Activated T-helper 2 cell treated with anti-CD3 and anti-CD28 coated beads, Interferon-gamma antibody, Interleukin-2, Interleukin-4, amounts not matched to agents 10 μg/mL and 5 μg/mL and 100 μg/mL, durations not matched to agents 14 hours and 24 hours and 36 hours (primary cell): ENCODE measurements at regions not wholly inside any gene's neighbourhood (a gene's known extent, or its start where the extent isn't known, plus 50 kb on each side); places are given as distances from the start of the nearest gene placed in this dataset.

Source experiments
- DNase-seq: peaks from one replicate; pipeline ENCODE4 v3.0.0; 2021; ENCODE audit warnings: low spot score
- H3K27ac Mint-ChIP-seq: one replicate; pipeline ENCODE4 v1.8.0; 2021; ENCODE audit warnings: mixed read lengths
- H3K27me3 Mint-ChIP-seq: one replicate; pipeline ENCODE4 v1.8.0; 2021; ENCODE audit warnings: low read depth, mixed read lengths
- H3K36me3 Mint-ChIP-seq: one replicate; pipeline ENCODE4 v1.8.0; 2021; ENCODE audit warnings: low read depth, mixed read lengths
- H3K4me1 Mint-ChIP-seq: one replicate; pipeline ENCODE4 v1.8.0; 2021; ENCODE audit warnings: low read depth, mixed read lengths
- H3K4me3 Mint-ChIP-seq: one replicate; pipeline ENCODE4 v1.8.0; 2021; ENCODE audit warnings: low read depth, mild to moderate bottlenecking, moderate library complexity, mixed read lengths
- H3K9me3 Mint-ChIP-seq: one replicate; pipeline ENCODE4 v1.8.0; 2021; ENCODE audit warnings: mixed read lengths
- intact Hi-C: fragments of 100-400 bp; cut with micrococcal nuclease; formaldehyde crosslinking; loops from one replicate; pipeline ENCODE4 v1.15.1; 2023

DNA sequence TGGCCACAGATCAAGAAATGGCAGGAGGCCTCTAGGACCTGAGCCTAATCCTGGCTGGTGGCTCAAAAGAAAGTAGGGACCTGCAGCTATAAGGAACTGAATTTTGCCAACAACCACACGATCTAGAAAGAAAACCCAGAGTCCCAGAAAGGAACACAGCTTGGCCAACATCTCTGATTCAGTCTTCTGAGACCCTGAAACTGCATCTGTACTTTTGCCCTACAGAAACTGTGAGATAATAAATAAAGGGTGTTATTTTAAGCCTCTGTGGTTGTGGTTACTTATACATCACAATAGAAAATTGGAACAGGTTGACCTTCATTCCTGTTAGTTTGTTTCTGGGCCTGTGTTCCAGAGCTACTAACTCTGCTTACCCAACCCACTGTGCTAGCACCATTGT lies 356.8 kb upstream of the ST6GAL2 start:
- DNase-seq, result no peak
- Mint-ChIP-seq H3K4me1 (no peaks in the 10 kb centered on the region), H3K27me3 (no peaks in the 10 kb centered on the region), H3K4me3 (no peak overlapping the region), H3K27ac (no peak overlapping the region), H3K36me3 (no peaks in the 10 kb centered on the region), H3K9me3 (no peaks in the 10 kb centered on the region)
- intact Hi-C loops, result no loop called here

DNA sequence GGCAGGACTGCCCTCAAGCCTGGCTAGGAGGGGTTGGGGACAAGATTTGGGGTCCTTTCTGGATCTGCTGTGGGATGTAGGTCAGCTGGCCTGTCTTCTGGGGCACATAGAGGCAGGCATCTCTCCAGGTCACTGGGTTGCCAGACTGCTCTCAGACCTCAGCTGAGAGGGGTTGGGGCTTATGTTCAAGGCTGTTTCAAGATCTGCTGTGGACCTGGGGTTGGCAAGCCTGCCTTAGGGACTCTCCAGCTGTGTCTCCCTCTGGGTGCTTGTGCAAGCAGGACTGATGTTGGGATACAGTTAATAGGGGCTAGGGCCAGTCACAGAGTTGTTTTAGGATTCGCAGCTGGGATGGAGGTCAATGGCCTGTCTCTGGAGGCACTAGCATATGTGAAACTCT lies 363.0 kb upstream of the ST6GAL2 start:
- Mint-ChIP-seq H3K27ac (no peak overlapping the region), H3K4me3 (no peak overlapping the region), H3K36me3 (no peaks in the 10 kb centered on the region), H3K27me3 (no peaks in the 10 kb centered on the region), H3K4me1 (no peaks in the 10 kb centered on the region), H3K9me3 (no peaks in the 10 kb centered on the region)
- DNase-seq, result no peak
- intact Hi-C loops, result no loop called here

DNA sequence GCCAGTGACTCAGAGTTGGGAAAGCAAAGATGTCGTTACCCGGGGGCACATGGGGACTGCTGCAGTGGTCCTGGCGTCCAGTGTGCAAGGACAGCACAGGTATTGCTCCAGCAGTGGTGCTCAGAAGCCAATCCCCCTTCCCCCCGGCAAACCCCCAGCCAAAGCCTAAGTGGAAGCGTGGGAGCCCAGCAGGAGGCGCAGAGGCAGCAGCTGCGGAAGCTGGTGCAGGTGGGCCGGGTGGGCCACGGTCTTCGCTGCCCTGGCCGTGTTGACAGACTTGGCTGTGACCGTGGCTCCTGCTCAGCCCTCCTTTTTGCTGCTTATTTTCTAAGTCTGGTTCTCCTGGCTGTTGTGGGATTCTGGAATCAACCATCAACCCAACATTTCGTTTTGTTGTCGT lies 369.8 kb upstream of the ST6GAL2 start:
- Mint-ChIP-seq H3K27ac (no peak overlapping the region), H3K9me3 (peaks cover 7% of the 10 kb centered on the region), H3K4me3 (no peak overlapping the region), H3K27me3 (no peaks in the 10 kb centered on the region), H3K36me3 (no peaks in the 10 kb centered on the region), H3K4me1 (no peaks in the 10 kb centered on the region)
- DNase-seq, result no peak
- intact Hi-C loops, result no loop called here

DNA sequence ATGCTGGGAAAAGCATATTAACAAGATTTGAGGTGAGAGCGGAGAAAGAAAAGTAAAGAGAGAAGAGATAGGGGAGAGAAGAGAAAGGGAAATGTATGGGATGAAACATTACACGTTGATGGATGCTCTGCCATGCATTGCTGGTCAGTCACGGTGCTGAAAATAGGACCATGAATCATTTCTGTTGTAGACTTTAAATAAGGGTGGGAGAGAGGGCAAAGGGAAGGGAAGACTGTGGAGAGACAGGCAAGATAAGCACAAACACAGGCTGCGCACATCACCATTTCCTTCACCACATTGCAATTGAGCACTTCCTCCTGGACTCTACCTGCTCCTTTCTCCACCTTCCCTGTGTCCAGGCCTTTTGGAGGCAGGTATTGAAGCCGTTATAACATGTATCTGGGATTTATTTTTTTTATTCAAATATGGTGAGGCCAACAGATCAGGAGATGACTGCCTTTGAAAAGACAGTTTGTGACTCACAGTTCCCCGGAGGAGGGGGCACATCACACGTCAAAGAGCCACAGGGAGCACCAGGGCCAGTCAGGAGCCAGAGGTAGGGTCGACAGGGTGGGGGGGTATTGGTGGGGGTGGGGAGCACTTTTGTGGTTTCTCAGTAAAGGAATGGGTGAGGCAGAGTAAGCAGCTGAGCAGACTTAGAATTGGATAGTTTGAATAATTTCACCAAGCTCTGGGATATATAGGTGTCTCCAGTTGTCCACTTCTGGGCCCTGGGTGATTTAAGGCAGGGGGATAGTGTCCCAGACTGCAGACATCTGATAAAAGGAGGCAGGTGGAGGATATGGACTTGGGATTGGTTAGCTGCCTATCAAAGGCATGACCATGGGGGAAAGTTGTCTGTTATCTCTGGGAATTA lies 372.8 kb upstream of the ST6GAL2 start:
- Mint-ChIP-seq H3K36me3 (no peaks in the 10 kb centered on the region), H3K4me1 (no peaks in the 10 kb centered on the region), H3K4me3 (no peak overlapping the region), H3K27me3 (no peaks in the 10 kb centered on the region), H3K9me3 (peaks cover 7% of the 10 kb centered on the region), H3K27ac (no peak overlapping the region)
- intact Hi-C loops, result no loop called here
- no peak for DNase-seq

DNA sequence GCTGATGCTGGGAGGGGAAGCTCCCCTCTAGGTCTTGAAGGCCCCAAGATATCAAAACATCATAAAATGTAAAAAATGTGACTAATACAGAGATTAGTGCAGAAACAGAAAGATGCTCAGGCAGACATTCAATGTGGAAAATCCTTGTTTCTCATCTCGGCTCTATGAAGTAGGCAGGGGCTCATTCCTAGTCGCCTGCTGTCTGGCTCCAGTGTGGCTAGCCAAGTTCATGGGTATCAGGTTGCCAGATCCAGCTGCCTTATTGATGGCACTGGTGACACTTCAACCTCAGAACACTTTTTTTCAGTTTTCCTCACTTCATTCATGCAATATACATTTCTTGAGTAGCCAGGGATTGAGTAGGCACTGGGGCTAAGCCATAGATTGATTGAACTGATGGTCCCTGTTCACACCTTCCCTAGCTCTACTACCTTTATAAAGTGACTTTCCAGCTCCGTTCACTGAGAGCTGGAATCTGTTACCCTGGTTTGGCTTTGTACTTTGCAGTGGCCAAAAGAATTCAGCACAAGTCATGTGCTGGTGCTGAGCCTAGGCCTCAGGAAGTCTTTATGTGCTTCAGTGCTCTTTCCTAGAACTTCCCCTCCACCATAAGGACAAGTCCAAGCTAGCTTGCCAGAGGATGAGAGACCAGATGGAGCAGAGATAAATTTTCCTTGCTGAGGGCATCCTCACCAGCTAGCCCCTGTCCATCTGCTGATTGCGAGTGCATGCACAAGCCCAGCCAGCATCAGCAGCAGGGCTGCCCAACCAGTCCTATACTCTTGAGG lies 373.6 kb upstream of the ST6GAL2 start:
- no peaks in the 10 kb centered on the region for H3K4me1 Mint-ChIP-seq
- H3K9me3 Mint-ChIP-seq, result peaks cover 7% of the 10 kb centered on the region
- no peaks in the 10 kb centered on the region for H3K36me3 Mint-ChIP-seq
- H3K4me3 Mint-ChIP-seq, result no peak overlapping the region
- intact Hi-C loops, result no loop called here
- no peaks in the 10 kb centered on the region for H3K27me3 Mint-ChIP-seq
- DNase-seq, result no peak
- no peak overlapping the region for H3K27ac Mint-ChIP-seq

DNA sequence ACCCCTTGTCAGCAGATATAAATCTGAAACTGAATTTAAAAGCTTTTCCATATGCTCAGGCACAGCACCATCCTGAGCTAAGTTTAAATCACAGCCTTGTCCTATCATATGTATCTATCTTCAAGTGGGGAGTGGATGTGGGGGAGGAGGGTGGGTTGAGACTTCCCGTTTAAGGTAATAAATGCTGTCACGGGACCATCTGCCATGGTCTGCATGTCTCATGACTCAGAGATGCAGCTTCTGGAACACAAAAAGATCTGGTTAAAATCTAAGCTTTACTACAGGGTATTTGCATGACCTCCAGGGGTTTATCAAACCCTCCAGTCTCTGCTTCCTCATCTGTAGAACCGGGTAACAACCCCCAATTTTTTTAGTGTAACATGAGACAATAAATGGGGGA lies 377.7 kb upstream of the ST6GAL2 start:
- intact Hi-C loops, result no loop called here
- DNase-seq, result no peak
- Mint-ChIP-seq H3K36me3 (no peaks in the 10 kb centered on the region), H3K9me3 (no peaks in the 10 kb centered on the region), H3K27me3 (no peaks in the 10 kb centered on the region), H3K27ac (no peak overlapping the region), H3K4me3 (no peak overlapping the region), H3K4me1 (no peaks in the 10 kb centered on the region)

DNA sequence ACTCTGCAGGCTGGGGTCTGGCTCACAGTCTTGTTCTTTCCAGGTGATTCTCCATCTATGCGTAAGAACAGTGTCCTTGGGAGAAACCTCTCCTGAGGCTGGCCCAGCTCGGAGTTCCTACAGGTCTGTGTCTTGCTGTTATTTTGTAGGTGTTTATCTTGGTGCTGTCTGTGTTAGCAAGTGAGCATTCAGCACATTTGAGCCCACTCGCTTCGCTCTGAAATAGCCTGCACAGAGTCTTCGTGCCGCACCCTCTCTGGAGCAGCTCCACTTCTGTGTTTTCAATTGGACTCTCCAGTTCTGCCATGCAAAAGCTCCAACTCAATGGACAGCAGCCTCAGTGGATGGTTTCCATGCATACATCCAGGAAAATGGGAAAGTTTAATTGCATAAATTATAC lies 378.2 kb upstream of the ST6GAL2 start:
- no peaks in the 10 kb centered on the region for H3K27me3 Mint-ChIP-seq
- no peaks in the 10 kb centered on the region for H3K9me3 Mint-ChIP-seq
- no peak overlapping the region for H3K27ac Mint-ChIP-seq
- H3K4me3 Mint-ChIP-seq, result no peak overlapping the region
- no peak for DNase-seq
- H3K36me3 Mint-ChIP-seq, result no peaks in the 10 kb centered on the region
- intact Hi-C loops, result no loop called here
- H3K4me1 Mint-ChIP-seq, result no peaks in the 10 kb centered on the region

DNA sequence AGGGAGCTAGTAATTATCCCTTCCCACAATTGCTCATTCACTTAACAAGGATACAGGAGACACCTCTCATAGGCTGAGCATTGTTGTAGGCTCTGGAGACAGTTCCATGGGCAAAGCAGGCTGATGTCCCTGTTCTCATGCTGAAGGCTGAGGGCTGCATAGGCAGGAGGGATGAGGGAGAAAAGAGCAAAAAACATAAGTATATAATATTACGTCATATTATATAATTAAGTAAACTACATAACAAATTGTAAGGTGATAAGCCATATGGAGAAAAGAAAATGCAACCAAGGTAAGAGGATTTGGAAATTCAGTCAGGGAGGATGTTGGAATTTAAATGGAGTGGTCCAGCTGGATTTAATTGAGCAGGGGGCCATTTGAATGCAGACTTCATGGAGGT lies 380.6 kb upstream of the ST6GAL2 start:
- DNase-seq, result no peak
- Mint-ChIP-seq H3K27ac (no peak overlapping the region), H3K27me3 (no peaks in the 10 kb centered on the region), H3K36me3 (no peaks in the 10 kb centered on the region), H3K4me1 (no peaks in the 10 kb centered on the region), H3K4me3 (no peak overlapping the region), H3K9me3 (no peaks in the 10 kb centered on the region)
- intact Hi-C loops, result no loop called here

DNA sequence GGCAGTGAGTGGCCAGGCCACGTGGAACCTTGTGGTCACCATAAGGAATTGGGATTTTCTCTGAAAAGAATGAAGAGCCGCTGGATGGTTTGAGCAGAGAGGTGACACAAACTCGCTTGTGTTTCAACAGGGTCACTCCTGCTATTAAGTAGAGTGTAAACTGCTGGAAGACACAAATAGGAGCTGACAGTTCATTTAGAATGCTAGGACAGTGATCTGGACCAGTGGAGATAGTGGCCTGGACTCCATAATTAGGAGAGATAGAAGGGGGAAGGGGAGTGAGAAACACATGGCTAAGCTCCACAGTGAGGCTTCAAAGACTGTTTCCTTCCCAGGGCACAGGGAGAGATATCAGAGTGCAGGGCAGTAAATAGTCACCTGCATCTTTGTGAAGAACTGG lies 381.1 kb upstream of the ST6GAL2 start:
- H3K4me1 Mint-ChIP-seq, result no peaks in the 10 kb centered on the region
- no peaks in the 10 kb centered on the region for H3K36me3 Mint-ChIP-seq
- H3K27ac Mint-ChIP-seq, result no peak overlapping the region
- H3K4me3 Mint-ChIP-seq, result no peak overlapping the region
- no peaks in the 10 kb centered on the region for H3K9me3 Mint-ChIP-seq
- DNase-seq, result no peak
- intact Hi-C loops, result no loop called here
- no peaks in the 10 kb centered on the region for H3K27me3 Mint-ChIP-seq

DNA sequence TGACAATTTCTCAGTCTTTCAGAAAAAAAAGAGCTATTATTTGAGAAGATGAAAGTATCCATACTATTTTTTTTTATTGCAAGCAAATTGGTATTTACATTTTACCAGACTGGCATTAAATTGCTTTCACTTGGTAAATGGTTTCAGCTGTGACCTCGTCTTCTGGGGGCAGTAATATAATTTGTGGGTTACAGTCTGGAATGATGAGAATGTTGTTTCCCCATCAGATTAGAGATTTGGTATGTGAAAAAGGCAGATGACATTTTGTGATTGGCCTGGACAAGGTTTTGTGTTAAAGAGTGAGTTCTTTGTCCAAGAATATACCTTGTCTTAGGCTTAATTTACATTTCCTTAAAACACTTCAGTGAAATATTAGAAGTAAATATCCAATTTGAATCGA lies 390.1 kb upstream of the ST6GAL2 start:
- Mint-ChIP-seq H3K27ac (no peak overlapping the region), H3K36me3 (no peaks in the 10 kb centered on the region), H3K4me1 (no peaks in the 10 kb centered on the region), H3K27me3 (no peaks in the 10 kb centered on the region), H3K9me3 (no peaks in the 10 kb centered on the region), H3K4me3 (no peak overlapping the region)
- DNase-seq, result no peak
- intact Hi-C loops, result no loop called here

DNA sequence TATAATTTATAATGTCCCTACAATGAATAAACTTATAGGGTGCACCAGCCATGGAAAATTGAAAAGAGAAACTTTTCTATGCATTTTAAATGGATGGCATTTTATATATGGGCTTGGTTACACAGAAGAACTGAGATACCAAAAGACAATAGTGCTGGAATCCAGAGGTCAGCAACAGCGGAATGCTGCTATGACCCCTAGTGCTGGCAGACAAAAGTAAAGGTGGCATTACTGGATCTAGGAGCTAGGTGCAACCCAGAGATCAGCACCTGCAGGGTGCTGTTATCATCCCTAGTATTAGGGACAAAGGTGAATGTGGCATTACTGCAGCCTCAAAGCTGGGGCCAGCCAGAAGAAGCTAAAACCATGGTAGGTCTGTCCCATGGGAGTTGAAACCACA lies 392.7 kb upstream of the ST6GAL2 start:
- Mint-ChIP-seq H3K9me3 (no peaks in the 10 kb centered on the region), H3K36me3 (no peaks in the 10 kb centered on the region), H3K4me3 (no peak overlapping the region), H3K27ac (no peak overlapping the region), H3K27me3 (no peaks in the 10 kb centered on the region), H3K4me1 (no peaks in the 10 kb centered on the region)
- intact Hi-C loops, result no loop called here
- DNase-seq, result no peak

DNA sequence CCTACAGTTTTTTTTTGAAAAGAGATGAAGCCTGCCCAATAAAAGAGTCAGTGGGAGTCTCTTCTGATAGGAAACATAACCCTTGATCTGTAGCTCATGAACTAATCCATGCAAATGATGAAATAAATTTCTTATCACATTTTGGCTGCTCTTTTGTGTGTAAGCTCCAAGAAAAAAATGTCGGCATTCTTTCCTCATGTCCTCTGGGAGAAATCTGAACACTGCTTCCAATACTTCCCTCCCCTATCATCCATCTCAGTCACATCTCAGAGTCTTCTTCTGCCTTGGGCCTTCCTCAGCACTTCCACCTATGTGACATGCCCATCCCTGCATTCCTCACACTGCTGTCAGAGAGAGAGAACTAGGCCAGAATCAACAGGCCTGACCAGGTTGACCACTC lies 395.7 kb upstream of the ST6GAL2 start:
- H3K27ac Mint-ChIP-seq, result no peak overlapping the region
- H3K9me3 Mint-ChIP-seq, result peaks cover 3% of the 10 kb centered on the region
- H3K4me1 Mint-ChIP-seq, result no peaks in the 10 kb centered on the region
- H3K4me3 Mint-ChIP-seq, result no peak overlapping the region
- H3K27me3 Mint-ChIP-seq, result no peaks in the 10 kb centered on the region
- intact Hi-C loops, result no loop called here
- H3K36me3 Mint-ChIP-seq, result no peaks in the 10 kb centered on the region
- DNase-seq, result no peak

DNA sequence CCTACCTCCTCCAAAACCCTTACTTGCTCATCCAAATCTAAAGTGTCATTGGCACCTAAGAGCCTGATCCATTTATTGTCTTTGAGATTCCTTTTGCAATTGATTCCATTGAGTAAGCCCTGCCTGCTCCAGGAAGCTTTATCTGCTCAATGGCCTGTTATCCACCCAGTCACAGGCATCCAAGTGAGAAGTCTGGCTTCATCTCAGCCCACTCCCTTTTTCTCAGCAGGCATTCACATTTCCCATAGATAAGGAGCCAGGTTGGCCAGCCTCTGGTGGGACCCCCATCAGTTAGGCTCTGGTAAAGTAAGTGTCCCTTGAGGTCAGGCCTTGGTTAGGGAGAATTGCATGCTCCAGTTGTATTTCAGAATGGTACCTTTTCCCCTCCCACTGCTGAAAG lies 396.2 kb upstream of the ST6GAL2 start:
- Mint-ChIP-seq H3K27ac (no peak overlapping the region), H3K9me3 (peaks cover 3% of the 10 kb centered on the region), H3K4me1 (no peaks in the 10 kb centered on the region), H3K4me3 (no peak overlapping the region), H3K36me3 (no peaks in the 10 kb centered on the region), H3K27me3 (no peaks in the 10 kb centered on the region)
- intact Hi-C loops, result no loop called here
- DNase-seq, result no peak
